Panc1 (cell line): ENCODE measurements at regions not wholly inside any gene's neighbourhood (a gene's known extent, or its start where the extent isn't known, plus 50 kb on each side); places are given as distances from the start of the nearest gene placed in this dataset.

ENCODE experiments used
- ATAC-seq: fragments of 200-7000 bp; cut with Tn5 transposase; 2 replicates; pipeline ENCODE4 v1.9.1; 2020; ENCODE audit warnings: mild to moderate bottlenecking, moderate library complexity
- BruUV-seq: library from RNA; stranded (reverse); fragments of 400-500 nt; replicated peaks from 2 replicates; lab custom pipeline; 2021; lab: Mats Ljungman, UMichigan
- CTCF ChIA-PET: fragments of 300-600 bp; sonication (Branson Sonifier 250); formaldehyde crosslinking; loops from one replicate; lab custom pipeline; 2022; ENCODE audit warnings: antibody characterized with exemption; lab: Charles Lee
- POLR2A ChIA-PET: fragments of 300-600 bp; sonication (Branson Sonifier 250); formaldehyde crosslinking; loops from one replicate; lab custom pipeline; 2022; ENCODE audit warnings: antibody characterized with exemption; lab: Charles Lee
- DNase-seq: peaks from one replicate; pipeline ENCODE4 v3.0.0-alpha.2; 2010; ENCODE audit warnings: low read depth, low spot score
- H3K27ac ChIP-seq: 2 replicates; pipeline ENCODE4 v1.5.1; 2011; ENCODE audit warnings: mild to moderate bottlenecking, low read length, inconsistent platforms
- H3K27me3 ChIP-seq: fragments of 200-500 bp; sonication (Bioruptor generic); 2 replicates; pipeline ENCODE4 v1.6.0; 2014; ENCODE audit warnings: low read length, inconsistent platforms; ENCODE audit not compliant: control insufficient read depth, insufficient read depth
- H3K36me3 ChIP-seq: fragments of 200-500 bp; sonication (Bioruptor generic); 2 replicates; pipeline ENCODE4 v1.5.1; 2014; ENCODE audit warnings: inconsistent platforms, mild to moderate bottlenecking, low read length, moderate library complexity; ENCODE audit not compliant: control insufficient read depth, insufficient read depth
- H3K4me1 ChIP-seq: 2 replicates; pipeline ENCODE4 v1.5.1; 2011; ENCODE audit warnings: inconsistent platforms, mild to moderate bottlenecking, low read length, moderate library complexity; ENCODE audit not compliant: control insufficient read depth, insufficient read depth
- H3K4me3 ChIP-seq, 2 experiments: 2 replicates each; pipeline ENCODE4 v1.5.1; 2011 to 2012; ENCODE audit warnings: low read depth in 2 of 2, low read length in 2 of 2, mild to moderate bottlenecking in 2 of 2, inconsistent platforms in 1 of 2, moderate library complexity in 1 of 2
- H3K9me3 ChIP-seq: fragments of 200-500 bp; sonication (Bioruptor generic); 2 replicates; pipeline ENCODE4 v1.5.1; 2014; ENCODE audit warnings: low read depth, mild to moderate bottlenecking, inconsistent platforms, low read length, moderate library complexity; ENCODE audit not compliant: control insufficient read depth, insufficient read depth
- CTCF ChIP-seq: fragments of 450-650 bp; IDR thresholded peaks from 2 replicates; pipeline ENCODE4 v1.5.1; 2017; ENCODE audit warnings: mild to moderate bottlenecking
- POLR2AphosphoS5 ChIP-seq: IDR thresholded peaks from 2 replicates; pipeline ENCODE4 v1.6.1; 2012; ENCODE audit warnings: mild to moderate bottlenecking, low read depth, low read length, moderate library complexity
- REST ChIP-seq, 2 experiments: IDR thresholded peaks; 2 replicates each; pipeline ENCODE4 v1.6.1; 2011 to 2012; ENCODE audit warnings: low read depth in 2 of 2, control low read depth in 1 of 2, low read length in 1 of 2, mild to moderate bottlenecking in 1 of 2, moderate library complexity in 1 of 2; ENCODE audit not compliant: insufficient read depth in 1 of 2
- SIN3A ChIP-seq: IDR thresholded peaks from 2 replicates; pipeline ENCODE4 v1.6.1; 2012; ENCODE audit warnings: low read depth, mild to moderate bottlenecking, low read length, moderate library complexity, borderline replicate concordance; ENCODE audit not compliant: insufficient read depth
- TCF7L2 ChIP-seq: IDR thresholded peaks from 2 replicates; pipeline ENCODE4 v1.6.1; 2011; ENCODE audit warnings: mild to moderate bottlenecking, low read depth, low read length, inconsistent platforms
- in situ Hi-C: cut with HindIII; loops from 2 replicates; pipeline ENCODE4 v1.10.0; 2016; ENCODE audit warnings: low sequenced_read_pairs, low pct_unique_long_range_greater_than_20kb
- intact Hi-C: fragments of 100-400 bp; cut with micrococcal nuclease; formaldehyde crosslinking; loops from one replicate; pipeline ENCODE4 v1.10.0; 2022; ENCODE audit not compliant: unreplicated experiment

- POLR2A ChIA-PET = no interaction called here
- BruUV-seq = no TSS peak
- Histone ChIP-seq H3K9me3 (no peaks in the 10 kb centered on the region), H3K27ac (no peak overlapping the region), H3K4me1 (no peaks in the 10 kb centered on the region), H3K4me3 (no peak overlapping the region), H3K27me3 (no peaks in the 10 kb centered on the region), H3K36me3 (no peaks in the 10 kb centered on the region)
- TF ChIP-seq POLR2AphosphoS5 (no peak), CTCF (no peak), SIN3A (no peak), TCF7L2 (no peak), REST (IDR thresholded peaks at IDR 0.05; ENCODE audit: insufficient read depth in 1 of 2, low read depth in 2 of 2, low read length in 1 of 2) (no peak)
- DNase-seq (no peak), ATAC-seq (no peak)
- in situ Hi-C loops = no loop called here
- intact Hi-C loops = no loop called here
- CTCF ChIA-PET = no interaction called here
Measured at GRCh38 chr5:120134944-120135343, 329.2 kb upstream of the PRR16 start.

GRCh38 chr5:120137582-120137981 is 326.5 kb upstream of the PRR16 start:
- no peak for DNase-seq
- Histone ChIP-seq H3K27me3 (no peaks in the 10 kb centered on the region), H3K9me3 (no peaks in the 10 kb centered on the region), H3K4me3 (no peak overlapping the region), H3K4me1 (no peaks in the 10 kb centered on the region), H3K36me3 (no peaks in the 10 kb centered on the region), H3K27ac (no peak overlapping the region)
- POLR2A ChIA-PET = no interaction called here
- intact Hi-C loops (no loop called here), in situ Hi-C loops (no loop called here)
- BruUV-seq = no TSS peak
- CTCF ChIA-PET = no interaction called here
- no peak for ATAC-seq
- no peak for TF ChIP-seq CTCF
- TF ChIP-seq POLR2AphosphoS5 = no peak
- no peak for TF ChIP-seq TCF7L2
- no peak for TF ChIP-seq SIN3A
- TF ChIP-seq REST (IDR thresholded peaks at IDR 0.05; ENCODE audit: insufficient read depth in 1 of 2, low read depth in 2 of 2, low read length in 1 of 2) = no peak
